GM12874 (cell line): ENCODE measurements at regions not wholly inside any gene's neighbourhood (a gene's known extent, or its start where the extent isn't known, plus 50 kb on each side); places are given as distances from the start of the nearest gene placed in this dataset.
A peak's percentile ranks its signal among the peaks of the same experiment; 100 is the strongest.

Experiments used
- CTCF ChIP-seq: IDR thresholded peaks from 2 replicates; pipeline ENCODE4 v1.5.1; 2011; ENCODE audit warnings: low read depth, mild to moderate bottlenecking, control low read depth, low read length, moderate library complexity; ENCODE audit not compliant: insufficient read depth

- no peak for TF ChIP-seq CTCF
Observed at GRCh38 chr2:23327416-23327815, 57.6 kb upstream of the KLHL29 start.

GRCh38 chr2:23327887-23328286 lies 57.1 kb upstream of the KLHL29 start:
- no peak for TF ChIP-seq CTCF

GRCh38 chr2:23330214-23330613 lies 54.8 kb upstream of the KLHL29 start:
- peak; percentile 56 for TF ChIP-seq CTCF
